ENCODE measurements at regions not wholly inside any gene's neighbourhood (a gene's known extent, or its start where the extent isn't known, plus 50 kb on each side); places are given as distances from the start of the nearest gene placed in this dataset.
"Not testable (repeated sequence)": the region's sequence is repeated elsewhere in the genome, so short reads cannot be mapped to it uniquely, and the experiment has no call there.

DNA sequence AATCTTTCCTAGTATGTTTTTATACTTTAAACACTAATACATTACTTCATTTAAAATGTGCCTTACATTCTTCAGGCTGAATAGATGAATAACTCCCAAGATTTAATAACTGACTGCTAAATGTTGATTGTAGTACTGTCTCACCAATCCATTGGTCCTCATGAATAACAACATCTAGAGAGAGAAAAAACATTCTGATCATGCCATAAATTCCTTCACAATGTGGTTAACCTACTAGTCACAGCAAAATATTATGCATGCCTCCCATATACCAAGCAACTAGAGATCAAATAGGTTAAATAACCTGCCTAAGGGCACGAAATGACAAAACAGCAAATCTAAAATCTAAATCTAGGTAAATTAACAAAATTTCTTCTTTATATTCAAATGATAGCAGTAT is 66.2 kb downstream of the SYT15 start:
- DNase-seq (ENCODE audit: low read depth in 2 of 2): not testable (repeated sequence)

DNA sequence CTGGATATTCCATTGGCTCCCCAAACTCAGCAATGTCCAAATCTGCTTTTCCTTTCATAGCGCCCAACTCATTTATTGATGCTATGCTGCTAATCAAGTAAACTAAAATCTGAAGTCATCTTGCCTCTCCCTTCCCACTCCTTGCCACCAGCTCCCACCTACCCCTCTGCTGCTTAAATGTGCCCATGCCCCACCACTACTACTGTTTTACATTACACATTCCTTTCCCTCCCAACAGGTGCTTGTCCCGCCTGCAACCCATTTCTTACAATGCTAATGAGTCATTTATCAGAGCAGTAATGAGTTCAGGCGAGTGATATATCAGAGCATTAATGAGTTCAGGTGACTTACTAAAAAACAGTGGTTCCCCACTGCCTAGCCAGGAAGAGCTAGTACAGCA is 67.2 kb downstream of the SYT15 start:
- DNase-seq (ENCODE audit: low read depth in 2 of 2): not testable (repeated sequence)

GRCh38 chr10:46650967-46651366 is 72.0 kb downstream of the SYT15 start:
- DNase-seq (ENCODE audit: low read depth in 2 of 2): not testable (repeated sequence)

GRCh38 chr10:46657437-46657836 is 78.5 kb downstream of the SYT15 start:
- not testable (repeated sequence) for DNase-seq (ENCODE audit: low read depth in 2 of 2)

GRCh38 chr10:46660027-46660834 is 81.3 kb downstream of the SYT15 start:
- not testable (repeated sequence) for DNase-seq (ENCODE audit: low read depth in 2 of 2)

GRCh38 chr10:46660835-46661164 is 81.9 kb downstream of the SYT15 start:
- DNase-seq (ENCODE audit: low read depth in 2 of 2): not testable (repeated sequence)

DNA sequence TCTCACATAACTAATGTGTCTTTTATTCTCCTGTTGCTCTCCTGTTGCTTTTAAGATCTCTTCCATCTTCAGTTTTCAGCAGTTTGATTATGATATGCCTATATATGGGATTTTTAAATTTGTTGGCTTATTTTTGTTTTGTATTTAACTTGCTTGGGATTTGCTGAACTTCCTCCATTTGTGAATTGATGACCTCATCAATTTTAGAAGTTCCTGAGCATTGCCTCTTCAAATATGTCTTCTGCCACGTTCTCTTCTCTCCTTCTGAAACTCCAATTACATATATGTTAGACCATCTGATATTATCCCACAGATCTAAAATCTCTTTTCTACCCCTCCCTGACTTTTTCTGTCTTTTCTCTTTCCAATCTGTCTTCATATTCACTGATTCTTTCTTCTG is 86.6 kb downstream of the SYT15 start:
- DNase-seq (ENCODE audit: low read depth in 2 of 2): not testable (repeated sequence)

GRCh38 chr10:46668357-46668997 is 89.5 kb downstream of the SYT15 start:
- not testable (repeated sequence) for DNase-seq (ENCODE audit: low read depth in 2 of 2)

GRCh38 chr10:46677836-46678435 is 99.0 kb downstream of the SYT15 start:
- not testable (repeated sequence) for DNase-seq (ENCODE audit: low read depth in 2 of 2)

GRCh38 chr10:46691397-46691796 is 112.5 kb downstream of the SYT15 start:
- not testable (repeated sequence) for DNase-seq (ENCODE audit: low read depth in 2 of 2)

DNA sequence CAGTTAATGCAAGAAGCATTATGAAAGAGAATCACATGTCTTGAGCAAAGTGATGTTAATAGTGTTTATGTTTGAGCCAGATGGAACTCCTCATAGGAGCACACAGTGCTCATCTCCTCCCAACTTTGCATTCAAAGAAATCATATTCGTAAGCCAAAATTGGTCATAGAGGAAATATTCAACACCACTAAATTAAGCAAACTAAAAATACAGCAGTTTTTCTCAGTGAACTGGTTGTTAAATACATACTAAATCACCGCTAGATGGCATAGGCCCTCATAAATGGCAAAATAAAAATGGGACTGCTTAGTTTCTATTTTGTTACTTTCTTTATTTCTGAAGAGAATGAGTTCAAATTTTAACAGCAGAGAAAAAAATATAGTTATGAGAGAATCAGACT is 114.3 kb downstream of the SYT15 start:
- not testable (repeated sequence) for DNase-seq (ENCODE audit: low read depth in 2 of 2)

GRCh38 chr10:46717264-46717663 is 138.3 kb downstream of the SYT15 start:
- DNase-seq (ENCODE audit: low read depth in 2 of 2): not testable (repeated sequence)

GRCh38 chr10:46718014-46718413 is 139.1 kb downstream of the SYT15 start:
- DNase-seq (ENCODE audit: low read depth in 2 of 2): not testable (repeated sequence)

- not testable (repeated sequence) for DNase-seq (ENCODE audit: low read depth in 2 of 2)
Observed at GRCh38 chr10:46720386-46720785, 141.5 kb downstream of the SYT15 start.

DNA sequence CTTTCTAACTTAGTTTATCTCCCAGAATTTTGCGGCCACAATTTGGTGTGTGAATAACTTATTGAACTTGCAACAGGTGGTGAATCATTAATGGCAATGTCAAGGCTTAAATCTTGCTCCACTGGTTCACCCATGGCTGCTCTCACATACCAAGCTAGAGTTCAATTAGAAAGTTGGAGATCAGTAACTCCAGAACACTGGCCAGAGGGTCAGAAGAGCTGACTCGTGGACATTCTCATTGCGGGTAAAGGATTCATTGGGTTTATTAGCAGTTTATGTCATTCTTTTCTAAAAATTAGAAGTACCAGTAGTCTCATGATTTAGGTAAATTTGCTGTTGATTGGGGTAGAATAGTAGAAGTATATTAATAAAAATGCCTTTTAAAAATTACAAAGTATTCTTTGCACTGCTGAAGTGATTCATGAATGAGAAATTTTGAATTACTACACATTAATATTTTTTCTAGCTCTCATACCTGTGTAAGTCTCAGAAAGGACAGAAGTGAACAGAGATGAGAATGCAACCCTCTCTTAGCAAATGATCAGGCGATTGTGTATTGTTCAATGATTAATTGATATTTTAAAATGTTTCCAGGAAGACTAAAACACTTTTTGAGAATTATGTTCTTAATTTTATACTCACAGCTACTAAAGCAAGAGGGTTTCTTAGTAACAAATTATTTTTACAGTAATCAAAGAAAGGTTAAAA is 142.0 kb downstream of the SYT15 start:
- not testable (repeated sequence) for DNase-seq (ENCODE audit: low read depth in 2 of 2)

DNA sequence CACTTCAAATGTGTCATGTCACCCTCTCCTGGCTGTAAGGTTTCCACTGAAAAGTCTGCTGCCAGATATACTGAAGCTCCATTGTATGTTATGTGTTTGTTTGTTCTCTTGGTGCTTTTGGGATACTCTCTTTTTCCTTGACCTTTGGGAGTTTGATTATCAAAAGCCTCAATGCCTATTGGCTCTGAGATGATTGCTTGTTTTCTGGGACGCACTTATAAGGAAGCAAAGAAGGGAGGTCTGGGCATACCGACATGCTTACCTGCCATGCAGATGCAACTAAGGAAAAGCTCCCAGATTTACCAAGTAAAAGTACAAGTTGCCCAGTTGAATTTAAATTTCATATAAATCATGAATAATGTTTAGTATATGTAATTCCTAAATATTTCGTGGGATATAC is 145.3 kb downstream of the SYT15 start:
- DNase-seq (ENCODE audit: low read depth in 2 of 2): not testable (repeated sequence)

DNA sequence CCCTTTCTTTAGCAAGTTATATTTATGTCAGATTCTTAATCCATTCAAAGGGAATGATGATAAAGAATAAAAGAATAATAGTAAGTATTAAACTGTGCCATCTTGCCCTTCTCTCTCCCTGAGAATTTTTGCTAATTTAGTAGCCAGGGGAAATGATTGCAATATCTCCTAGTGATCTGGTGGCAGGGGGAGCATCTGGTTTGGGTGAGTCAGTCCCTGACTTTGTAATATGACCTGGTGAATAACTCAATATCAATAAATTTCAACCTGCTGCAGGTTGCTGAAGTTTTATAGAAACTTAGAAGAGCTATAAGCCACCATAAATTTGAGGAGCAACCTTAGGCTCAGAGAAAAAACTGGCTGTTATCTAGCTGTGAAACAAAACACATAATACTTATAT is 149.4 kb downstream of the SYT15 start:
- DNase-seq (ENCODE audit: low read depth in 2 of 2): not testable (repeated sequence)

GRCh38 chr10:46730729-46731128 is 151.8 kb downstream of the SYT15 start:
- DNase-seq (ENCODE audit: low read depth in 2 of 2): not testable (repeated sequence)

GRCh38 chr10:46733635-46734261 is 154.8 kb downstream of the SYT15 start:
- not testable (repeated sequence) for DNase-seq (ENCODE audit: low read depth in 2 of 2)

DNA sequence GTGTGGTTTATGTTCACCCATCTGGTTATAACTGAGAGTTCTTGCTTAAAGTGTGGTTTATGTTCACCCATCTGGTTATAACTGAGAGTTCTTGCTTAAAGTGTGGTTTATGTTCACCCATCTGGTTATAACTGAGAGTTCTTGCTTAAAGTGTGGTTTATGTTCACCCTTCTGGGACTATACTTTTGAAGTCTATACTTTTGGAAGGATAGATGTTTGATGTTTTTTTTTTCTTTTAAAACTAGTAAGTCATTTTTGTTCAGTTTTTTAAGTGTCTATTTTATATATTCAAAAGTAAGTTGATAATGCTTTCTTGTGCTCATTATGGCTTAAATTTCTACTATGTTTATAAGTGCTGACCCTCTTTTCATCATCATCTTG is 155.3 kb downstream of the SYT15 start:
- not testable (repeated sequence) for DNase-seq (ENCODE audit: low read depth in 2 of 2)

GRCh38 chr10:46739919-46740318 is 161.0 kb downstream of the SYT15 start:
- DNase-seq (ENCODE audit: low read depth in 2 of 2): not testable (repeated sequence)

GRCh38 chr10:46740368-46740767 is 161.4 kb downstream of the SYT15 start:
- DNase-seq (ENCODE audit: low read depth in 2 of 2): not testable (repeated sequence)
